Ovary (tissue), 7 donors: ENCODE measurements at regions not wholly inside any gene's neighbourhood (a gene's known extent, or its start where the extent isn't known, plus 50 kb on each side); places are given as distances from the start of the nearest gene placed in this dataset.

Source experiments
- DNase-seq, 5 donors: peaks; one replicate each; pipeline ENCODE4 v3.0.0-alpha.2; 2019 to 2020
- H3K27ac ChIP-seq, 2 donors: fragments of 200-600 bp; one replicate each; pipeline versions ENCODE4 v1.5.1 to v1.8.0; 2019 to 2022
- H3K27me3 ChIP-seq: fragments of 200-600 bp; one replicate; pipeline ENCODE4 v1.8.0; 2022
- H3K36me3 ChIP-seq: fragments of 200-600 bp; sonication (generic); one replicate; pipeline ENCODE4 v1.5.1; 2019
- H3K4me1 ChIP-seq: one replicate; pipeline ENCODE4 v1.8.1; 2013; ENCODE audit warnings: mild to moderate bottlenecking, moderate library complexity; ENCODE audit not compliant: insufficient read depth
- H3K4me3 ChIP-seq: fragments of 200-600 bp; sonication (generic); one replicate; pipeline ENCODE4 v1.5.1; 2017
- H3K9me3 ChIP-seq, 2 donors: fragments of 200-600 bp in 1 of 2; sonication (generic) in 1 of 2; one replicate each; pipeline versions ENCODE4 v1.5.1 to v1.8.1; 2013 to 2019; ENCODE audit warnings: mild to moderate bottlenecking in 1 of 2, moderate library complexity in 1 of 2
- EP300 ChIP-seq: sonication (generic); formaldehyde crosslinking; IDR thresholded peaks from one replicate; pipeline ENCODE4 v1.6.1; 2017; ENCODE audit warnings: antibody characterized with exemption
- POLR2A ChIP-seq: fragments of 450-650 bp; IDR thresholded peaks from one replicate; pipeline ENCODE4 v1.6.1; 2017; ENCODE audit warnings: antibody characterized with exemption, mild to moderate bottlenecking, moderate library complexity
- WGBS, 3 donors: extraction: QIAGEN DNeasy Blood & Tissue Kit in 1 of 3; methylation state at CpG; one replicate each; pipeline versions ENCODE4 v1.1.5 to v1.1.7; 2013 to 2017; 5-methylcytosine and 5-hydroxymethylcytosine counted together
- intact Hi-C, 4 donors: fragments of 100-400 bp; cut with DNase I; formaldehyde crosslinking; loops; one replicate each; pipeline versions ENCODE4 v1.11.0 to v1.15.1; 2022 to 2023
- TF ChIP-seq, protein P1 (sequence below), 3 donors: fragments of 450-650 bp in 2 of 3; fragments of 200-600 bp in 1 of 3; IDR thresholded peaks; one replicate each; pipeline versions ENCODE4 v1.5.1 to v1.8.0; 2016 to 2022; ENCODE audit warnings: antibody characterized with exemption in 3 of 3, mild to moderate bottlenecking in 1 of 3
- donor health status: DM: no; HTN: no; CAD: no; lungs with moderate emphysema.
- donor health status: DM: no; HTN: no; CAD: no.
- donor health status: Bipolar disorder and iron deficiency.
- donor health status: DM: no; HTN: no; CAD: no.
- donor health status: DM: yes; HTN: yes; CAD: no.

DNA sequence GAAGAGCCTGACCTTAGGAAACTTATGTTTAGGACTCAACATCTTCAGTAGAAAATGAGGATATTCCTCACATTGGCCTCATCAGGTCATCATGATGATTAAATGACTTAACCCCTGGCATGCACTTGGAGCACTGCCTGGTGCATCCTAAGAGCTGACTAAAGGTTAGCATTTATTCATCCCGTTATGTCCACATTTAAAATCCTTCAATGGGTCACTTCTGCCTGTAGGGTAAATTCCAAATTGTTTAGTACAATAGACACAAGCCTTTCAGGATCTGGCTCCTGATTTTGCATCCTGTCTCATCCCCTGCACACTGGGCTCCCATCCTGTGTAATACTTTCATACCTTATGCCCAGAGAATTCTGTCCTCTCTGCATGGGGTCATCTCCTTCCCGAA, 195.2 kb upstream of the MCTP2 start:
- 88 to 89% (median 89%) methylated on average over 2 of the region's 2 CpGs for WGBS, 3 donors
- no peaks in the 10 kb centered on the region for H3K9me3 ChIP-seq
- intact Hi-C loops, result no loop called here
- DNase-seq, result no peak
- H3K36me3 ChIP-seq, result no peaks in the 10 kb centered on the region
- no peaks in the 10 kb centered on the region for H3K27me3 ChIP-seq
- no peak overlapping the region for H3K4me3 ChIP-seq
- H3K4me1 ChIP-seq, result no peaks in the 10 kb centered on the region
- no peak overlapping the region for H3K27ac ChIP-seq
- no peak for TF ChIP-seq EP300
- no peak for TF ChIP-seq POLR2A
- TF ChIP-seq, protein P1, sequence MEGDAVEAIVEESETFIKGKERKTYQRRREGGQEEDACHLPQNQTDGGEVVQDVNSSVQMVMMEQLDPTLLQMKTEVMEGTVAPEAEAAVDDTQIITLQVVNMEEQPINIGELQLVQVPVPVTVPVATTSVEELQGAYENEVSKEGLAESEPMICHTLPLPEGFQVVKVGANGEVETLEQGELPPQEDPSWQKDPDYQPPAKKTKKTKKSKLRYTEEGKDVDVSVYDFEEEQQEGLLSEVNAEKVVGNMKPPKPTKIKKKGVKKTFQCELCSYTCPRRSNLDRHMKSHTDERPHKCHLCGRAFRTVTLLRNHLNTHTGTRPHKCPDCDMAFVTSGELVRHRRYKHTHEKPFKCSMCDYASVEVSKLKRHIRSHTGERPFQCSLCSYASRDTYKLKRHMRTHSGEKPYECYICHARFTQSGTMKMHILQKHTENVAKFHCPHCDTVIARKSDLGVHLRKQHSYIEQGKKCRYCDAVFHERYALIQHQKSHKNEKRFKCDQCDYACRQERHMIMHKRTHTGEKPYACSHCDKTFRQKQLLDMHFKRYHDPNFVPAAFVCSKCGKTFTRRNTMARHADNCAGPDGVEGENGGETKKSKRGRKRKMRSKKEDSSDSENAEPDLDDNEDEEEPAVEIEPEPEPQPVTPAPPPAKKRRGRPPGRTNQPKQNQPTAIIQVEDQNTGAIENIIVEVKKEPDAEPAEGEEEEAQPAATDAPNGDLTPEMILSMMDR (IDR thresholded peaks at IDR 0.05), result no peak

DNA sequence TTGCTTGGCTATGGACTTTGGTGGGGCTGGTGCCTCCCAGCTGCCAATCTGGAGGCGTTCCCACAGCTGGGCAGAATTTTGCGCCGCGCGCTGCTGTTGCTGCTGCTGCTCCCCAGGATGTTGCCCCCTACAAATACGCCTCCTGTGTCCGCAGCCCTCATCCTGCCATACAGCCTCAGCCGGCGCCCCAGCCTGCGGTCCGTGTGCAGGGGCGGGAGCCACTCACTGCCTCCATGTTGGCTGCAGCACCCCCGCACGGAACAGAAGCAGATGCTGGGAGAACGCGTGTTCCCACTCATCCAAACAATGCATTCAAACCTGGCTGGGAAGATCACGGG, 197.7 kb upstream of the MCTP2 start:
- Histone ChIP-seq H3K27me3 (no peaks in the 10 kb centered on the region), H3K9me3 (no peaks in the 10 kb centered on the region), H3K36me3 (no peaks in the 10 kb centered on the region), H3K4me1 (no peaks in the 10 kb centered on the region), H3K4me3 (no peak overlapping the region), H3K27ac (no peak overlapping the region)
- peak in 1 of 5 donors; percentile 34 for DNase-seq
- intact Hi-C loops, result no loop called here
- no peak for TF ChIP-seq EP300
- 92 to 94% (median 93%) methylated on average over 17 of the region's 17 CpGs for WGBS, 3 donors

DNA sequence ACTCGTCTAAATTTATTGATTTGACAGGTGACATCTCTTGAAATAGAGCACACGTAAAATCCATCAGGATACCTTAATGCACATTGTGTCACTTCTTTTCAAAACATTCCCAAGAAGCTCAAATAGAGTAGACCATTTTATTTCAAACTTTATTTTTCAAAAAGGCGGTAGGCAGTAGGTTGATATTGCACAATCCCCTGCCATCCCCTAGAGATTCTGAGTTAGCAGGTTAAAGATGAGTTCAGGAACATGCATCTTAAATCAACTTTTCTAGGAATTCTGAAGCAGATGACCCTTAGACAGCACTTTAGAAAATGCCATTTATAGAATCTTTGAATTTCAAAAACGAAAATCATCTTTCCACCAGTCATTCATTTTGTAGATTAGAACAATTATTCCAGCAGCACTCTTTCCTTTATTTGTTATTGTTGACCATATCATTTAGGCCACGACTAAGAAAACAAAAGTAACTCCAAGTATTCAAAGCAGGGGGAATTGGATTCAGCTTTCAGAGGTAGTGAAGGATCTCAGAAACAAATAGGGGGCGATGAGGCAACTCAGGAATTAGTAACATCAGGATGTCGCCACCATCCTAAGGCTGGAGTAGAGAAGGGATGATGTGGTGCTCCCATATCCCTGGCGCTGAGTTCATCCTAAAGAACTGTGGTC, 198.2 kb upstream of the MCTP2 start:
- Histone ChIP-seq H3K27me3 (no peaks in the 10 kb centered on the region), H3K4me3 (no peak overlapping the region), H3K36me3 (no peaks in the 10 kb centered on the region), H3K4me1 (no peaks in the 10 kb centered on the region), H3K9me3 (no peaks in the 10 kb centered on the region), H3K27ac (no peak overlapping the region)
- 34 to 49% (median 48%) methylated on average over 8 of the region's 8 CpGs for WGBS, 3 donors
- TF ChIP-seq EP300, result no peak
- TF ChIP-seq, protein P1 (IDR thresholded peaks at IDR 0.05), result no peak
- no peak for TF ChIP-seq POLR2A
- intact Hi-C loops, result no loop called here
- DNase-seq, result no peak

DNA sequence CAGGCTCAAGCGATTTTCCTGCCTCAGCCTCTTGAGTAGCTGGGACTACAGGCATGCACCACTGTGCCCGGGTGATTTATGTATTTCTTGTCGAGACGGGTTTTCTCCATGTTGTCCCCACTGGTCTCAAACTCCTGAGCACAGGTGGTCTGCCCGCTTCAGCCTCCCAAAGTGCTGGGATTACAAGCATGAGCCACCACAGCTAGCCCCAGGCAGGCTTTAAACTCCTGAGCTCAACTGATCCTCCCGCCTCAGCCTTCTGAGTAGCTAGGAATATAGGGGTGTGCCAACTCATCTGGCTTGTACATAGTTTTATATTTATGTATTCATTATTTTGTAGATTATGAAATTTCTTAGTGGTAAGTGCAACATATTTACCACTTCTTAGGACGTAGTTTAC, 198.8 kb upstream of the MCTP2 start:
- no peak overlapping the region for H3K4me3 ChIP-seq
- no peak overlapping the region for H3K27ac ChIP-seq
- no peaks in the 10 kb centered on the region for H3K36me3 ChIP-seq
- TF ChIP-seq, protein P1 (IDR thresholded peaks at IDR 0.05), result no peak
- intact Hi-C loops, result no loop called here
- DNase-seq, result no peak
- H3K9me3 ChIP-seq, result no peaks in the 10 kb centered on the region
- H3K27me3 ChIP-seq, result no peaks in the 10 kb centered on the region
- WGBS, 3 donors, result 88 to 89% (median 89%) methylated on average over 7 of the region's 7 CpGs
- no peaks in the 10 kb centered on the region for H3K4me1 ChIP-seq

DNA sequence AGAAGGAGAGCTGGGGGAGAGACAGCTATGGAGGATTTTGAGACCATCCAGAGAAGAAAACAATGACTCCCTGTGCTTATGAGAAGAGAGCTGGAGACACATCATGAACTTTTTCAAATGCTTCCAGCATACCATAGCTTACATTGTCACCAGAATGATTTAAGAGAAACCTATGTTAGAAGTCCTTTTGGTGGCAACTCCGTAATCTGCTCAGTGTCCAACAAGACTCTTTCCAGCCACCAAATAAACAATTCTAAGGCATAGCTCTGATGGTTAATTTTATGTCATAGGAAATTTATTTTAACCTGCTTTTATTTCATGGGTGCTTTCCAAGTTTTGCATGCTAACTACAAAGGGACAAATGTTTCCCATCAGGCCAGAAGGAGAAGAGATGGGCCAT, 200.3 kb upstream of the MCTP2 start:
- Histone ChIP-seq H3K36me3 (no peaks in the 10 kb centered on the region), H3K4me3 (no peak overlapping the region), H3K27ac (peak overlapping the region in 1 of 2 donors; percentile 26), H3K27me3 (no peaks in the 10 kb centered on the region), H3K4me1 (no peaks in the 10 kb centered on the region), H3K9me3 (no peaks in the 10 kb centered on the region)
- DNase-seq, result no peak
- intact Hi-C loops, result no loop called here
- TF ChIP-seq, protein P1 (IDR thresholded peaks at IDR 0.05), result no peak
- TF ChIP-seq EP300 (no peak), POLR2A (no peak)
- WGBS, 3 donors, result 44 to 49% (median 45%) methylated on average over 1 of the region's 1 CpG
